Thyroid gland (tissue), 4 donors: ENCODE measurements at regions not wholly inside any gene's neighbourhood (a gene's known extent, or its start where the extent isn't known, plus 50 kb on each side); places are given as distances from the start of the nearest gene placed in this dataset.

Experiments
- DNase-seq, 2 donors: peaks; one replicate each; pipeline ENCODE4 v3.0.0-alpha.2; 2019
- H3K27ac ChIP-seq, 3 donors: fragments of 200-600 bp; sonication (generic); 1 replicate in 2 of 3; 2 replicates in 1 of 3; pipeline ENCODE4 v1.5.1; 2016 to 2019; ENCODE audit warnings: mild to moderate bottlenecking in 1 of 3, moderate library complexity in 1 of 3
- H3K27me3 ChIP-seq: fragments of 200-600 bp; sonication (generic); one replicate; pipeline ENCODE4 v1.5.1; 2019
- H3K36me3 ChIP-seq, 2 donors: fragments of 200-600 bp; sonication (generic); one replicate each; pipeline ENCODE4 v1.5.1; 2016 to 2019
- H3K4me1 ChIP-seq, 2 donors: fragments of 200-600 bp; sonication (generic); one replicate each; pipeline ENCODE4 v1.5.1; 2017 to 2019
- H3K4me3 ChIP-seq, 3 donors: fragments of 200-600 bp; sonication (generic); replicated peaks in 1 of 3; 1 replicate in 2 of 3; 2 replicates in 1 of 3; pipeline ENCODE4 v1.5.1; 2016; ENCODE audit warnings: mild to moderate bottlenecking in 1 of 3
- H3K9me3 ChIP-seq: fragments of 200-600 bp; sonication (generic); one replicate; pipeline ENCODE4 v1.5.1; 2017
- CTCF ChIP-seq, 6 experiments: fragments of 200-600 bp in 3 of 6; fragments of 450-650 bp in 3 of 6; sonication (generic) in 3 of 6; IDR thresholded peaks; one replicate each; pipeline ENCODE4 v1.5.1; 2016 to 2019; ENCODE audit warnings: antibody characterized with exemption in 6 of 6, mild to moderate bottlenecking in 2 of 6, inconsistent platforms in 1 of 6, moderate library complexity in 1 of 6
- POLR2A ChIP-seq, 2 donors: fragments of 450-650 bp; IDR thresholded peaks; one replicate each; pipeline ENCODE4 v1.6.1; 2017; ENCODE audit warnings: antibody characterized with exemption in 2 of 2, mild to moderate bottlenecking in 2 of 2, moderate library complexity in 1 of 2
- WGBS, 2 donors: methylation state at CpG; one replicate each; pipeline ENCODE4 v1.1.5; 2017; 5-methylcytosine and 5-hydroxymethylcytosine counted together
- intact Hi-C: fragments of 100-400 bp; cut with DNase I; formaldehyde crosslinking; loops from one replicate; pipeline ENCODE4 v1.15.1; 2023

- intact Hi-C loops: no loop called here
- Histone ChIP-seq H3K27ac (no peak overlapping the region), H3K36me3 (no peaks in the 10 kb centered on the region), H3K4me3 (no peak overlapping the region), H3K9me3 (no peaks in the 10 kb centered on the region), H3K27me3 (no peaks in the 10 kb centered on the region), H3K4me1 (peaks cover 37 to 54% of the 10 kb centered on the region in 2 donors)
- no peak for TF ChIP-seq CTCF (IDR thresholded peaks at IDR 0.05)
- TF ChIP-seq POLR2A (IDR thresholded peaks at IDR 0.05): no peak
- DNase-seq: no peak
Measured at GRCh38 chr5:143672806-143673205, 139.2 kb upstream of the HMHB1 start.

- DNase-seq: no peak
- H3K9me3 ChIP-seq: no peaks in the 10 kb centered on the region
- intact Hi-C loops: no loop called here
- TF ChIP-seq CTCF (IDR thresholded peaks at IDR 0.05) (no peak), POLR2A (IDR thresholded peaks at IDR 0.05) (no peak)
- no peak overlapping the region for H3K4me3 ChIP-seq
- H3K4me1 ChIP-seq: peaks cover 31 to 46% of the 10 kb centered on the region in 2 donors
- 64 to 68% methylated on average over 5 of the region's 5 CpGs for WGBS, 2 donors
- H3K36me3 ChIP-seq: no peaks in the 10 kb centered on the region
- no peak overlapping the region for H3K27ac ChIP-seq
- no peaks in the 10 kb centered on the region for H3K27me3 ChIP-seq
Measured at GRCh38 chr5:143671674-143672569, 140.0 kb upstream of the HMHB1 start.

- intact Hi-C loops: no loop called here
- H3K9me3 ChIP-seq: no peaks in the 10 kb centered on the region
- TF ChIP-seq POLR2A (IDR thresholded peaks at IDR 0.05) (no peak), CTCF (IDR thresholded peaks at IDR 0.05) (no peak)
- H3K4me1 ChIP-seq: peaks cover 31 to 46% of the 10 kb centered on the region in 2 donors
- no peak for DNase-seq
- WGBS, 2 donors: 90 to 98% methylated on average over 5 of the region's 5 CpGs
- no peaks in the 10 kb centered on the region for H3K27me3 ChIP-seq
- H3K36me3 ChIP-seq: no peaks in the 10 kb centered on the region
- H3K27ac ChIP-seq: no peak overlapping the region
- H3K4me3 ChIP-seq: no peak overlapping the region
Measured at GRCh38 chr5:143671021-143671420, 140.9 kb upstream of the HMHB1 start.

- TF ChIP-seq CTCF (IDR thresholded peaks at IDR 0.05) (no peak), POLR2A (IDR thresholded peaks at IDR 0.05) (no peak)
- no peaks in the 10 kb centered on the region for H3K36me3 ChIP-seq
- DNase-seq: no peak
- no peak overlapping the region for H3K4me3 ChIP-seq
- H3K9me3 ChIP-seq: no peaks in the 10 kb centered on the region
- 70 to 72% methylated on average over 4 of the region's 4 CpGs for WGBS, 2 donors
- intact Hi-C loops: no loop called here
- H3K27me3 ChIP-seq: no peaks in the 10 kb centered on the region
- H3K27ac ChIP-seq: no peak overlapping the region
- peaks cover 12 to 13% of the 10 kb centered on the region in 2 donors for H3K4me1 ChIP-seq
Measured at GRCh38 chr5:143665866-143666265, 146.1 kb upstream of the HMHB1 start.

GRCh38 chr5:143664623-143665022 is 147.3 kb upstream of the HMHB1 start:
- intact Hi-C loops: no loop called here
- Histone ChIP-seq H3K9me3 (no peaks in the 10 kb centered on the region), H3K27ac (no peak overlapping the region), H3K27me3 (no peaks in the 10 kb centered on the region), H3K4me3 (no peak overlapping the region), H3K36me3 (no peaks in the 10 kb centered on the region), H3K4me1 (peaks cover 5 to 6% of the 10 kb centered on the region in 2 donors)
- no peak for DNase-seq
- 92 to 96% methylated on average over 2 of the region's 2 CpGs for WGBS, 2 donors
- no peak for TF ChIP-seq CTCF (IDR thresholded peaks at IDR 0.05)
- no peak for TF ChIP-seq POLR2A (IDR thresholded peaks at IDR 0.05)
